PFSK-1 (cell line): ENCODE measurements at regions not wholly inside any gene's neighbourhood (a gene's known extent, or its start where the extent isn't known, plus 50 kb on each side); places are given as distances from the start of the nearest gene placed in this dataset.

Source experiments
- FOXP2 ChIP-seq: optimal IDR thresholded peaks from 2 replicates; pipeline ENCODE3; 2011; ENCODE audit warnings: borderline replicate concordance, control low read depth, inconsistent platforms; ENCODE audit not compliant: insufficient read depth; ENCODE audit errors: extremely low read length, extremely low read depth
- POLR2AphosphoS5 ChIP-seq: IDR thresholded peaks from 2 replicates; pipeline ENCODE4 v1.6.1; 2012; ENCODE audit warnings: low read depth, mild to moderate bottlenecking, control low read depth, low read length, moderate library complexity
- REST ChIP-seq, 2 experiments: IDR thresholded peaks; 2 replicates each; pipeline versions ENCODE4 v1.6.1 to v1.8.0; 2011 to 2012; ENCODE audit warnings: low read depth in 2 of 2, low read length in 2 of 2, control low read depth in 1 of 2, inconsistent platforms in 1 of 2, mild to moderate bottlenecking in 1 of 2, moderate library complexity in 1 of 2; ENCODE audit not compliant: insufficient read depth in 1 of 2
- SIN3A ChIP-seq: IDR thresholded peaks from 2 replicates; pipeline ENCODE4 v1.6.1; 2012; ENCODE audit warnings: mild to moderate bottlenecking, low read length, moderate library complexity, borderline replicate concordance; ENCODE audit not compliant: insufficient read depth
- TAF1 ChIP-seq: IDR thresholded peaks from 2 replicates; pipeline ENCODE4 v1.6.1; 2012; ENCODE audit warnings: low read length, control low read depth, borderline replicate concordance; ENCODE audit not compliant: insufficient read depth

DNA sequence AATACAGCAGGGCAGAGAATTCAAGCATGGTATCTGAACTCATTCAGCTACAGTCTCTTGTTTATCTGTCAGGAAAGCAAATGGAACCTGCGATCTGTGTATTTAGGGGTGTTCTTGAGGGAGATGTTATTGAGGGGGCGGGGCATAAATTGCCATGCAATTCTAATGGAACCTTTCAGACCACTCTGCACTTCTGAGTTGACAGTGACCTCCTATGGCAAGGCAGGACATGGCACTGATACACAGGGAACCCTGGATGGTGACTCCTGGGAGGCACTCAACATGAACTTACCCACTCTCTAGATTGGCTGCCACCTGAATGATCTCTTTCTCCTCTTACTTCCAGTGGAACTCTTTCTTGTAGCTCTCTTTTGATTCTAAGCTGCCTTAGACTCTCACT, 787.3 kb downstream of the VRK1 start:
- TF ChIP-seq SIN3A (no peak), FOXP2 (no peak), REST (IDR thresholded peaks at IDR 0.05; ENCODE audit: insufficient read depth in 1 of 2, low read depth in 2 of 2, low read length in 2 of 2) (no peak), TAF1 (no peak), POLR2AphosphoS5 (no peak)

DNA sequence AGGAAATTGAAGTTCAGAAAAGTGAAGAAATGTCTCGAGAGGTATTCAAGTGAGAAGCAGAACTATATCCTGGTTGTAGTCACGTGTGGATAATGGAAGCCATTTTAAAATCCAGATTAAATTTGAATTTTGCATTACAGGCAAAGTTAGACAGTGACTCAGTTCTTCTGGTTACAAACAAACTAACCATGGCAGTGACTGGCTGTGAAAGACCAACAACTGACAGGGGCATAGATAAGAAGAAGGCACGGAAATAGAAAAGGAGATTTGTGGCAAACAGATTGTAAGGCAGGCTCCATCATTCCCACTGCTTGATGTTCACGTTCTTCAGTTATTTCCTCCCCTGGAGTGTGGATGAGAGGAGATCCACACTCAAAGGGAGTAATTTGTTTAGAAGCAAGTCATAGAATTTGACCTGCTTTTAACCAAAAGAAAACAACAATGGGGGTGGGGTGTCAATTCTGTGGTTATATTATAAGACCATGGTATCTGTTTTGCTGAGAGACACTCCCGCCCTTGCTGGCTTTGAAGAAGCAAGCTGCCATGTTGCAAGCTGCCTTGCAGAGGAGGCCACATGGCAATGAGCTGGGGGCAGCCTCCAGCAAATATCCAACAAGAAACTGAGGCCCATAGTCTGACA, 795.3 kb downstream of the VRK1 start:
- TF ChIP-seq FOXP2 (no peak), SIN3A (no peak), POLR2AphosphoS5 (no peak), REST (IDR thresholded peaks at IDR 0.05; ENCODE audit: insufficient read depth in 1 of 2, low read depth in 2 of 2, low read length in 2 of 2) (no peak), TAF1 (no peak)

- no peak for TF ChIP-seq TAF1
- no peak for TF ChIP-seq FOXP2
- no peak for TF ChIP-seq POLR2AphosphoS5
- no peak for TF ChIP-seq SIN3A
- TF ChIP-seq REST (IDR thresholded peaks at IDR 0.05; ENCODE audit: insufficient read depth in 1 of 2, low read depth in 2 of 2, low read length in 2 of 2), result no peak
These were observed 797.1 kb downstream of the VRK1 start for GRCh38 chr14:97594306-97594705.

DNA sequence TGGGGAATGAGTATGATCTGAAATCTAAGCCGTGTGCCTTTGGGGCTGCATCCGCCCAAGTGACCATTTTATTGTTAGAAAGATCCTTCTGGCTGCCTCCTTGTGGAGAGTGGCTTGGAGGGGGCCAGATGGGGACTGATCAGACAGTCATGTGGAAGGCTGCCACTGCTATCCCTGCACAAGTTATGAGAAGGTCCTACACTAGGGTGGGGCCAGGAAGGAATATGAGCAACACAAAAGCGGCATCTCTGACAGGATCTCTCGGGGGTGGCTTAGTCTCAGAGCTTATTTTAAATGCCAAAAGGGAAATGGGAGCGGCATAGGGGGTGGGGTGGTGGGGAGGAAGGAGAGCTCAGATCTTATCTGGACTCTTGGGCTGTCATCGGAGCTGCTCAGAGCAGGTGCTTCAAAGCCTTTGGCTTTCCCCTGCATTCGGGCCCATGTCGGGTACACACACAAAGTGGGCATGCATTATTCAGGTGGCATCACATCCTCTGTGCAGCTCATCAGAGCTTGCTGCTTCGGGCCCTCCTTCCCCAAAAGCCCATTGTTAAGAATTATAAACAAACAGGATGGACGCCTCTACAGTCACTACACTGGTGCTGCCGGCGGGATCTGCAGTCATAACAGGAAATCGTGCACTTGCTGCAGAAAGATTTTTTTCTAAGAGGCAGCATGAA, 805.4 kb downstream of the VRK1 start:
- TF ChIP-seq REST (IDR thresholded peaks at IDR 0.05; ENCODE audit: insufficient read depth in 1 of 2, low read depth in 2 of 2, low read length in 2 of 2), result no peak
